GM12891 (cell line): ENCODE measurements at regions not wholly inside any gene's neighbourhood (a gene's known extent, or its start where the extent isn't known, plus 50 kb on each side); places are given as distances from the start of the nearest gene placed in this dataset.

ENCODE experiments used
- DNase-seq: peaks from one replicate; pipeline ENCODE4 v3.0.0; 2011; ENCODE audit warnings: low spot score; ENCODE audit not compliant: insufficient read length
- FAIRE-seq: peaks from 2 replicates; lab custom pipeline; 2011; peaks lifted over from hg19 to GRCh38; lab: Jason Lieb, UNC
- PAX5 ChIP-seq: IDR thresholded peaks from 2 replicates; pipeline ENCODE4 v1.6.1; 2011; ENCODE audit warnings: low read length, moderate library complexity, mild to moderate bottlenecking; ENCODE audit not compliant: insufficient read depth, severe bottlenecking
- POLR2A ChIP-seq: IDR thresholded peaks from 2 replicates; pipeline ENCODE4 v1.6.1; 2011; ENCODE audit warnings: low read depth, low read length, control low read depth
- POLR2AphosphoS5 ChIP-seq: IDR thresholded peaks from 2 replicates; pipeline ENCODE4 v1.6.1; 2011; ENCODE audit warnings: low read depth, low read length, control low read depth
- POU2F2 ChIP-seq: IDR thresholded peaks from 2 replicates; pipeline ENCODE4 v1.6.1; 2011; ENCODE audit warnings: low read depth, mild to moderate bottlenecking, control low read depth, low read length, moderate library complexity
- SPI1 ChIP-seq: IDR thresholded peaks from 2 replicates; pipeline ENCODE4 v1.6.1; 2011; ENCODE audit warnings: low read depth, low read length, control low read depth
- TAF1 ChIP-seq: IDR thresholded peaks from 2 replicates; pipeline ENCODE4 v1.6.1; 2011; ENCODE audit warnings: low read depth, low read length, control low read depth

- TF ChIP-seq POLR2A = no peak
- TF ChIP-seq POLR2AphosphoS5 = no peak
- no peak for TF ChIP-seq SPI1
- TF ChIP-seq POU2F2 = no peak
- TF ChIP-seq TAF1 = no peak
- no peak for TF ChIP-seq PAX5
- DNase-seq (no peak), FAIRE-seq (no peak)
Observed at GRCh38 chr12:3973973-3974644, 100.9 kb upstream of the PARP11 start.

- no peak for TF ChIP-seq SPI1
- no peak for TF ChIP-seq PAX5
- no peak for TF ChIP-seq POLR2AphosphoS5
- TF ChIP-seq POU2F2 = no peak
- no peak for TF ChIP-seq POLR2A
- TF ChIP-seq TAF1 = no peak
Observed at GRCh38 chr12:3973269-3973884, 100.2 kb upstream of the PARP11 start.

GRCh38 chr12:3972576-3972975 is 99.4 kb upstream of the PARP11 start:
- TF ChIP-seq PAX5 (no peak), TAF1 (no peak), SPI1 (no peak), POLR2A (no peak), POU2F2 (no peak), POLR2AphosphoS5 (no peak)
- FAIRE-seq = no peak
- DNase-seq = no peak

More at GRCh38 chr12:3973269-3973884, 100.2 kb upstream of the PARP11 start:
- FAIRE-seq (no peak), DNase-seq (no peak)

- DNase-seq = no peak
- no peak for FAIRE-seq
- no peak for TF ChIP-seq TAF1
- no peak for TF ChIP-seq SPI1
- no peak for TF ChIP-seq POLR2A
- no peak for TF ChIP-seq POLR2AphosphoS5
- no peak for TF ChIP-seq PAX5
- TF ChIP-seq POU2F2 = no peak
Observed at GRCh38 chr12:3968523-3968922, 95.3 kb upstream of the PARP11 start.

GRCh38 chr12:3967556-3968160 is 94.5 kb upstream of the PARP11 start:
- no peak for DNase-seq
- TF ChIP-seq POU2F2 (no peak), SPI1 (no peak), PAX5 (no peak), TAF1 (no peak), POLR2AphosphoS5 (no peak), POLR2A (no peak)
- no peak for FAIRE-seq

DNA sequence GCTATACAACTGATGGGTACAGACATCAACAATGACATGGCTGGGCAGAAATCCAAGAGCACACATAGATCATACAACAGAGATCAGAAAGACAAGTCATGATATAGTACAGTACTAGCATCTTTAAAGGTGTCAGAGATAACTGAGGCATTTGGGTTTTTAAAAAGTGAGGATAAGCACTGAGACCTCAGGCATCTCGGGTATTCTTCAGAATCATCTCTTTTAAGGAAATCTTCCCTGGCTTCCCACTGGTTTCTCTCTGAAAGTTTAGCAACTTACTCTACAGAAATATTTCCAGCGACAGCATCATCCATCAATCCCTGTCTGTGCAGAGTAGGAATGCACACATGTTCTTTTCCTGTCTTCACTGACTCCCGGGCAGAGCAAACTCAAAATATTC is 93.2 kb upstream of the PARP11 start:
- no peak for DNase-seq
- no peak for FAIRE-seq
- TF ChIP-seq POU2F2 = no peak
- no peak for TF ChIP-seq POLR2AphosphoS5
- no peak for TF ChIP-seq SPI1
- no peak for TF ChIP-seq PAX5
- TF ChIP-seq TAF1 = no peak
- TF ChIP-seq POLR2A = no peak

DNA sequence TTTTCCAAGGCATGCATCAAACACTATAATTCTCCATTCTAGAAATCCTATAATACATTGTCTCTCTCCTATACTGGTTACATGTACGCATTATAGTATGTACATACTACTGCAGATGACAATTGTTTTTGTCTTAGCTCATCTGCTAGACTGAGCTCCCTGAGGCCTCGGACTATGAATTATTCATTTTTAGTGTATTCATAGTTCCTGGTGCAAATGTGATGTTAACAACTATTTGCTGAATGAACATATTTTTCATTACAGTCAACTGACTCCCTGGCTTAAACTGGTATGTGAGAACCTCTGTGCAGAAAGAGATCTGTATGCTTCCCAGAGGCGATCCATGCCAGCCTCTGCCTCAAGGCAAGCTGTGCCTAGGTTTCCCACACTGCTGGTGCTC is 91.8 kb upstream of the PARP11 start:
- FAIRE-seq (no peak), DNase-seq (no peak)
- TF ChIP-seq PAX5 = no peak
- no peak for TF ChIP-seq POLR2A
- no peak for TF ChIP-seq SPI1
- TF ChIP-seq TAF1 = no peak

GRCh38 chr12:3964439-3964838 is 91.2 kb upstream of the PARP11 start:
- TF ChIP-seq TAF1 = no peak
- TF ChIP-seq SPI1 = no peak
- TF ChIP-seq PAX5 = no peak
- TF ChIP-seq POLR2A = no peak
- TF ChIP-seq POU2F2 = no peak
- no peak for TF ChIP-seq POLR2AphosphoS5
- FAIRE-seq = no peak
- no peak for DNase-seq

DNA sequence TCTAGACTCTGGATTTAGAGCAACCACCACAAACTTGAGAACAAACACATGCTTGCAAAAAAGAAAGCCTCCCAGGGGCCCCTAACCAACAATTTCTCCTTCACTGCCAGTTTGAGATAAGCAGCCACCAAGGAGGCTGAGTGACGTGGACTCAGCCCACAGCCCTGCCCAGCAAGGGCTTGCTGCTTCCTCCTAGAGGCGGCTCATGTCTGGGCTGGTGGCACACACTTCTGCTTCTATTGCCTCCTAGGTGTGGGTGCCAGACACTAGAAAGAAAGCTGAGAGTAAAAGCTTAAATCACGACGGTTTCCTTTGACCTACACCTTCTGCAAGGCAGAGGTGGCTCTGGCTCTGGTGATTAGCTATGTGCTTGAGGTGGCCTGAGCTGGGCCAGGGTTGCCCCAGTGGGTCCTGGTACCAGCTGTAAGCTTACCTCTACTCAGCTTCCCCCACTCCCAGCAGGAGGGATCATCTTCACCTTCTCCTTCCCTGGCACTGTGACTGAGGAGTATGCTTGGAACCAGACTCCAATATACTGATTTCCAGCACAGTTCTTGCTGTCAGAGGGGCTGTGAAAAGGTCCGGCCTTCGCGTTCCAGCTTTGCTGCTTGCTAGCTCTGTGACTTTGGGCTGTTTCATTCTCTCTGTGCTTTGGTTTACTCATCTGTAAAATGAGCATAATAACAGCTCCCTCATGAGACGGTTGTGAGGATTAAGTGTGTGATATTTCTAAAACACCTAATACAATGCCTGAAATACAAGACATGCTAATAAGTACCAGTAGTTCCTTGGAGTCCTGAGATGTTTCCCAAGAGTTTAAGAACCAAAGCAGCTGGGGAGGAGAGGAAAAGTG is 89.7 kb upstream of the PARP11 start:
- FAIRE-seq = no peak
- no peak for TF ChIP-seq POU2F2
- no peak for TF ChIP-seq POLR2AphosphoS5
- no peak for DNase-seq
